ENCODE measurements at regions not wholly inside any gene's neighbourhood (a gene's known extent, or its start where the extent isn't known, plus 50 kb on each side); places are given as distances from the start of the nearest gene placed in this dataset.

- TF ChIP-seq BCLAF1 (IDR thresholded peaks at IDR 0.05) = no peak
- TF ChIP-seq CBX5 (IDR thresholded peaks at IDR 0.05; ENCODE audit: low read depth) = no peak
- TF ChIP-seq ZNF274 (IDR thresholded peaks at IDR 0.05; ENCODE audit: insufficient read depth, insufficient read length) = no peak
- TF ChIP-seq, protein P1, sequence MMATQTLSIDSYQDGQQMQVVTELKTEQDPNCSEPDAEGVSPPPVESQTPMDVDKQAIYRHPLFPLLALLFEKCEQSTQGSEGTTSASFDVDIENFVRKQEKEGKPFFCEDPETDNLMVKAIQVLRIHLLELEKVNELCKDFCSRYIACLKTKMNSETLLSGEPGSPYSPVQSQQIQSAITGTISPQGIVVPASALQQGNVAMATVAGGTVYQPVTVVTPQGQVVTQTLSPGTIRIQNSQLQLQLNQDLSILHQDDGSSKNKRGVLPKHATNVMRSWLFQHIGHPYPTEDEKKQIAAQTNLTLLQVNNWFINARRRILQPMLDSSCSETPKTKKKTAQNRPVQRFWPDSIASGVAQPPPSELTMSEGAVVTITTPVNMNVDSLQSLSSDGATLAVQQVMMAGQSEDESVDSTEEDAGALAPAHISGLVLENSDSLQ (IDR thresholded peaks at IDR 0.05) = no peak
Measured at GRCh38 chr7:35970458-35970857, 169.6 kb downstream of the SEPTIN7 start (continued).

DNA sequence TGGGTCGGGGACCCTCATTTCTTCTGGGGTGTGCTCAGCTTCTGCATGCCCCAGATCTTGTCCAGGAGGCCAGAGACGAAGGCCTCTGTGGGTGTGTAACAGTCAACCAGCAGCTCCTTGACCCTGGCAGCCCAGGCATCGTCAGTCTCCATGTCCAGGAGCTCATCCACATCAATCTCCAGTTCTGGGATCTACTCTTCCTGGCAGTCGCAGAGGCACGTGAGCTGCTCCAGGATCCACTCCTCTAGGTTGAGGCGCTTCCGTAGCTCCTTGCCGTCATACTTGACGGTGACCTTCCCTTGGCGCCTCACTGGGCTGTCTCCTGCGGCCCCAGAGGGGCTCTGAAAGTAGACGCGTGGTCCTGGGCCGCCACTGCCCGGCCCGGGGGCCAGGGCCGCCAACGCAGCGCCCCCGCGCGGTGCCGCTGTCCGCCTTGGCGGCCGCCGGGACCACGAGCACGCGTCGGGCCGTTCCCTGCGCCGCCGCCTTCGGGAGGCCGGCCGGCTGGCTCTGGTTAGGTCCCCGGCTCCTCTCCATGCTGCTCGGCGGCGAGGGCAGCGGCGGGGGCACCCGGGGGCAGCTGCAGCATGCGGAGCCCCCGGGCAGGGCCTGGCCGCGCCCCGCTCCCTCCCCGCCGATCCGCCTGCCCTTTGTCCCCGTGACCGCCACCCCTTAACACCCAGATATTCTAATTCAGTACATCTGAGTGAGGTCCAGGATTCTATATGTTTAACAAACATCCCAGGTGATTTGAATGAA lies 170.5 kb downstream of the SEPTIN7 start:
- WGBS (ENCODE audit: insufficient coverage, insufficient replicate concordance, low lambda C conversion rate, missing lambda C conversion rate) = 35% methylated on average over 30 of the region's 55 CpGs
- H3K79me2 ChIP-seq (ENCODE audit: control insufficient read depth, insufficient read depth, low read length) = no peaks in the 10 kb centered on the region
- no peak overlapping the region for H3K4me3 ChIP-seq
- RAD21 ChIA-PET (ENCODE audit: unreplicated experiment) = interaction anchor here (0.6 to 0.7 kb wide), 2 partner anchors 55 to 69 kb away, joined by 3 to 4 read pairs; no protein-coding TSS in a partner anchor
- peak; percentile 73 for ATAC-seq
- in situ Hi-C loops (cut with MboI) (no loop called here), intact Hi-C loops (cut with micrococcal nuclease; ENCODE audit: unreplicated experiment) (no loop called here)
- FAIRE-seq = no peak
- no peak overlapping the region for H2AFZ ChIP-seq (ENCODE audit: control insufficient read depth, low read depth, low read length)
- H3K36me3 ChIP-seq (ENCODE audit: control insufficient read depth in 2 of 2, insufficient read depth in 2 of 2, low read length in 1 of 2) = no peaks in the 10 kb centered on the region
- POLR2A ChIA-PET = interaction anchor here (0.6 kb wide), 1 partner anchor 50 kb away, joined by 4 read pairs; no protein-coding TSS in a partner anchor
- SMC1A ChIA-PET (ENCODE audit: uncharacterized antibody, unreplicated experiment) = interaction anchor here (1.0 to 1.9 kb wide), 3 partner anchors 54 to 349 kb away, joined by 3 to 5 read pairs (median 3); no protein-coding TSS in a partner anchor
- H3K27me3 ChIP-seq (replicated peaks in 1 of 2; ENCODE audit: control insufficient read depth in 2 of 2, insufficient read depth in 2 of 2, low read length in 1 of 2) = peaks cover 0 to 4% of the 10 kb centered on the region in 2 experiments; a peak in 2 of 4 replicates
- no peak for DNase-seq (ENCODE audit: low read depth, low spot score)
- H3K4me1 ChIP-seq (ENCODE audit: control insufficient read depth, insufficient read depth, low read length) = no peaks in the 10 kb centered on the region
- H3K27ac ChIP-seq (ENCODE audit: control insufficient read depth, insufficient read depth) = no peak overlapping the region
- no TSS peak for BruUV-seq (replicated peaks)
- TF ChIP-seq CHD2 (IDR thresholded peaks at IDR 0.05; ENCODE audit: borderline replicate concordance, low read depth, low read length) (no peak), BHLHE40 (IDR thresholded peaks at IDR 0.05; ENCODE audit: borderline replicate concordance in 1 of 2, low read depth in 2 of 2, low read length in 1 of 2) (peak in 1 of 2 experiments; percentile 66; a peak in 1 of 4 replicates)
- TF ChIP-seq, protein P2, sequence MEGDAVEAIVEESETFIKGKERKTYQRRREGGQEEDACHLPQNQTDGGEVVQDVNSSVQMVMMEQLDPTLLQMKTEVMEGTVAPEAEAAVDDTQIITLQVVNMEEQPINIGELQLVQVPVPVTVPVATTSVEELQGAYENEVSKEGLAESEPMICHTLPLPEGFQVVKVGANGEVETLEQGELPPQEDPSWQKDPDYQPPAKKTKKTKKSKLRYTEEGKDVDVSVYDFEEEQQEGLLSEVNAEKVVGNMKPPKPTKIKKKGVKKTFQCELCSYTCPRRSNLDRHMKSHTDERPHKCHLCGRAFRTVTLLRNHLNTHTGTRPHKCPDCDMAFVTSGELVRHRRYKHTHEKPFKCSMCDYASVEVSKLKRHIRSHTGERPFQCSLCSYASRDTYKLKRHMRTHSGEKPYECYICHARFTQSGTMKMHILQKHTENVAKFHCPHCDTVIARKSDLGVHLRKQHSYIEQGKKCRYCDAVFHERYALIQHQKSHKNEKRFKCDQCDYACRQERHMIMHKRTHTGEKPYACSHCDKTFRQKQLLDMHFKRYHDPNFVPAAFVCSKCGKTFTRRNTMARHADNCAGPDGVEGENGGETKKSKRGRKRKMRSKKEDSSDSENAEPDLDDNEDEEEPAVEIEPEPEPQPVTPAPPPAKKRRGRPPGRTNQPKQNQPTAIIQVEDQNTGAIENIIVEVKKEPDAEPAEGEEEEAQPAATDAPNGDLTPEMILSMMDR (IDR thresholded peaks at IDR 0.05 in 2 of 3, conservative IDR thresholded peaks at IDR 0.05 in 1 of 3; ENCODE audit: control insufficient read depth in 2 of 3, extremely low read depth in 1 of 3, insufficient read depth in 1 of 3, low read depth in 3 of 3, low read length in 3 of 3) = peak in 2 of 3 experiments; percentile 20 to 31; a peak in 2 of 6 replicates
- CTCF ChIA-PET = interaction anchor here (1.3 to 2.1 kb wide), 7 partner anchors 9 to 156 kb away, joined by 3 to 10 read pairs (median 5); no protein-coding TSS in a partner anchor
- no peaks in the 10 kb centered on the region for H3K9me3 ChIP-seq (replicated peaks; ENCODE audit: control insufficient read depth, insufficient read depth, low read length)
- H3K4me2 ChIP-seq (ENCODE audit: control insufficient read depth, insufficient read depth) = no peak overlapping the region
- H3K9ac ChIP-seq (ENCODE audit: control insufficient read depth, insufficient read depth, low read length) = no peak overlapping the region
- H4K20me1 ChIP-seq (ENCODE audit: control insufficient read depth, insufficient read depth) = no peaks in the 10 kb centered on the region
